DMS153 treated with DMSO at 0.1 percent for 48 hours (cell line): ENCODE measurements at regions not wholly inside any gene's neighbourhood (a gene's known extent, or its start where the extent isn't known, plus 50 kb on each side); places are given as distances from the start of the nearest gene placed in this dataset.
"Not testable (repeated sequence)": the region's sequence is repeated elsewhere in the genome, so short reads cannot be mapped to it uniquely, and the experiment has no call there.

Experiments
- DNase-seq: peaks from one replicate; lab custom pipeline; 2025; ENCODE audit not compliant: unreplicated experiment; lab: John Stamatoyannopoulos, UW

- DNase-seq: no peak
Measured at GRCh38 chr10:65701168-65701776, 1224.6 kb upstream of the LRRTM3 start.

- DNase-seq: no peak
Measured at GRCh38 chr10:65708057-65708456, 1217.8 kb upstream of the LRRTM3 start.

DNA sequence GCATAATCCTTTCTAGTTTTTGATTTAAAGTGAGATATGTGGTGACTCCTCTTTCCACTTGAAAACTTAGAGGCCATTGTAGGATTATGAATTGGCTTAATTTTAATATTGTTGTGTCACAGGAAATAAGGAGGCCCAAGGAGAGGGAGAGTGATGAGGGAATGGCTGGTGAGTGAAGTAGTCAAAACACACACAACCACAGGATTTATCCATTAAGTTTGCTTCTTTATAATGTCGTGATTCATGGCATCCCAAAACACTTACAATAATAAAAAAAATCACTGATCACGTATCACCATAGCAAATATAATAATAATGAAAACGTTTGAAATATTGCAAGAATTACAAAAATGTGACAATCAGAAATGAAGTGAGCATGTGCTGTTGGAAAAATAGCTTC, 1215.5 kb upstream of the LRRTM3 start:
- DNase-seq: no peak

GRCh38 chr10:65719790-65720189, 1206.0 kb upstream of the LRRTM3 start:
- DNase-seq: no peak

DNA sequence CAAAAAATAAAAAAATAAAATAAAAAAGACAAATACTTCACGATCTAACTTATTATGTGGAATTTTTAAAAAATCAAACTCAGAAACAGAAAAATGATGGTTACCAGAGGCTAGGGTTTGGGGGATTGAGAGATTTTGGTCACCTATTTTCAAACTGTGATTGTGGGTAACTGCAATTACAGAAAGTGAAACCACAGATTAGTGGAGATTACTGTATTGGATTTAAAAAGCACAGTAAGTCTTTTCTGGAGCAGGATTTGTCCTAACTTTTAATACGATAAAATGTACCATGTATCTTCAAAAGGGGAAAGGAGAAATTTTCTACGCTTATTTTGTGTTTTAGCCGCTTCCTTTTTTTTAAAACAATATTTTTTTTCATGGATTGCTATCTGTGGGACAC, 1204.9 kb upstream of the LRRTM3 start:
- no peak for DNase-seq

GRCh38 chr10:65723525-65723924, 1202.3 kb upstream of the LRRTM3 start:
- no peak for DNase-seq

GRCh38 chr10:65735382-65735781, 1190.5 kb upstream of the LRRTM3 start:
- DNase-seq: no peak

DNA sequence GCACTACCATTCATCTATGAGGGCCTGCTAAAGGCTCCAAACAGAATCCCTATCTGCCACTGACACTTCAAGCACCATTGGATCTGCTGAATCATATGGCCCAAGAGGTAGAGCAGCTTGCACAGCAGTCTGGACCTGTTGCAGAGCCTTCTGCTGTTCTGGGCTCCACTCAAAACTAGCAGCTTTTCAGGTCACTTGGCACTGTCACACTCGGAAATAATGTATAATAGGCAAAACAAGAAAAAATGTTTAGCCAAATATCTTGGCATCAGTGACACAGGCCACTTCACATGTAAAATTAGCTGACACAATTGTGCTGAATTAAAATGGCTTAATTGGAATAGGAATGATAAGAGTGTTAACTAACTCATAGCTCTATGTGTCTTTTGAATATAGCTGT, 1182.9 kb upstream of the LRRTM3 start:
- DNase-seq: no peak

GRCh38 chr10:65751218-65751617, 1174.6 kb upstream of the LRRTM3 start:
- DNase-seq: no peak

GRCh38 chr10:65751896-65752295, 1173.9 kb upstream of the LRRTM3 start:
- DNase-seq: no peak

DNA sequence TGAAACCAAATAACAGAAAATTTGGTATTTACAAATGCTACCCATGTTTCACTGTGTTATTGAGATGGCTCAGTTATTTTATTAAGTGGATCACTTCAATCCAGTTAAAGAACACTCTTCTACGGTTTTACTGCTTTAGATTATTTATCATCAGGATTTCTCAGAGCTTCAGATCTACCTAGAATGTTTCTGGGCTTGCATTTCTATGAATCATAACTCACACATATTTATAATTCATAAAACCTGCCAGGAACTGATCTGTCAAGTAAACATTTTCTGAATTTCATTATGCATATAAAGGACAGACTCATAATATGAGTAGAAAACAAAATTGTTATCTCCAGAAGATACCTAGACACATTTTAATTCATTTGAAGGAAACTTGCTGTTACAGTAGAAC, 1172.3 kb upstream of the LRRTM3 start:
- no peak for DNase-seq

DNA sequence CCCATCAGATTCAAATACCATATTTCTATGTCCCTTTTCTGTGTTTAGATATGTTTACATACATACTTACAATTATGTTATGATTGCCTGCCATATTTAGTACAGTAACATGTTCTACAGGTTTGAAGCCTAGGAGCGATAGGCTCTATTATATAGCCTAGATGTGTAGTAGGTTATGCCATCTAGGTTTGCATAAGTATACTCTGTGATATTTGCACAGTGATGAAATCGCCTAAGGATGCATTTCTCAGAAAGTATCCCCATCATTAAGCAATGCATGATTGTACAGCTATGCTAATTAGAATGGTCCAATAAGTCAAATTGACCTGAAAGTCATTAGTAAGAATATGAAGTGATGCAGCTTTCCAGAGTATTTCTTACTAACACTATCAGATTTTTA, 1171.7 kb upstream of the LRRTM3 start:
- no peak for DNase-seq

- no peak for DNase-seq
Measured at GRCh38 chr10:65762311-65762710, 1163.5 kb upstream of the LRRTM3 start.

DNA sequence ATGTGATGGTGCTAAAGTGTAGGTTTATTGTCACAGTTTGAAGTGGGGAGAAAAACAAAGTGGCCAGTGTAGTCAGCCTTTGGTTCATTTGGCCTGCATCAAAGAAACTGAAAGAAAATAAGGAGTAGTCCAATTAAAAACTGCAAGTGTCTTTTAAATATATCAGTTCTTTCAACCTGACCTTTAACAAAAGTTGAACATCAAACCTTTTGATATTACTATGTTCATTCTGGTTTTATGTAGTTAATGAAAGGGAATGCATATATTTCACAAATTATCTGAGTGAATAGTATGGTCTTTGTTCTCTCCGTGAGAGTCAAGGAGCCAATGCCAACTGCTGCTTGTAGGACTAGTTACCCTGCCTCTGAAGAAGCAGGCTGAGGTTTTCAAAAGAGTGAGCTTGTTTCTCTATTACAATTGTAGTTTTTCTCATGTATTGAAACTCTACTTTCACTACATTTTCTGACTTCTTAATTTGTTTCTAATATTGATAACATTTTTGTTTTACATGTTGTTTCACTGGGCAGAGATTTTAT, 1160.8 kb upstream of the LRRTM3 start:
- DNase-seq: no peak

DNA sequence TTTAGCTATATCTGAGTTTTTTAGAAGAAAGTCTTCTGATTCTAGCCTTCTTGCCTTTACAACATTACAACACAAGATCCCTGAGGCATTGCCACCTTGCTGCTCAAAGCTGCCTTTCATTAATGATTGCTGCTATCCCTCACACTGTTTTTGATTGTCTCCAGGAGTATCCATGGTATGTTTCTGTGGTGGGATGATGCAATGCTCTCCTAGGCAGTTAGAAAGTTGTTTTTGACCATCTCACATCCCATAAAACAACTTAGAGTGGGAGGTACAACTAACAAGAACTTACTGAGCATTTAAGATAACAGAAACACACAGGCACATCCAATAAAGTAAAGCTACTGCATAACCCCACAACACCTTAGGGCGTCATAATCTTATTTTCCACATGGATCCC, 1156.0 kb upstream of the LRRTM3 start:
- DNase-seq: no peak

DNA sequence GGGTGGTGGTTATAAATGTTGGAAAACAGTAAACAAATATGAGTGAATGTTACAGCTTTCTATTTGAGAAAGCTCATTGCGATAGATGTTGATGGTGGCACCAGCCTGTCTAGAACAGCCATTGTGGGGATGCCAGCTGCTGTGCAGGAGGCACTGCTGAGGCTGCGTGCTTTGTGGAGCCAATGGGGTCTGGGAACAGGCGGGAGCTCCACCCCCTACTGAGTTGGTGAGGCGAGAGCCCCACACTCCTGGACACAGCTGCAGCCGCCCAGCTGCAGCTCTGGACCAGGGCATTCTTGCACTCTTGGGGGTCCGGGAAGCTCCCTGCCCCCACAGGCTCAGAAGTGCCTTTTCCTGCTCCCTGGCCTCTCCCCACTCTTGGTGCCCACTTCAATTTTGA, 1147.1 kb upstream of the LRRTM3 start:
- no peak for DNase-seq

DNA sequence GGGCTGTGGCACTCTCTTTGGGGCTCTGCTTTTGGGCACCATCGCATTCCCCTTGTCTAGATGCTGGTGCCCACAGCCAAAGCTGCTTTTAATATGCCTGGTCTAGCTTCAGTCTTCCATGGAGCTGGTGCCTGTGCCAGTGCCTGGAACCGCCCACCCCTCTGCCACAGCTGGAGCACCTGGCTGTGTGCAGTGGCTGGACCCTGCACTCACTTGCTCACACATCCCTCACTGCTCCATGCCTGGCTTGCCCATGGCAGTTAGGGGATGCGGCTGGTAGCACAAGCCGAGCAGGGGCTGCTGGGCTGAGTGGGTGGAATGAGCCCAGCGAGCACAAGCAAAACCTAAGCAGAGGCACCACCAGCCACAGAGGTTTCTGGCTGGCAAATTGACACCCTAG, 1145.9 kb upstream of the LRRTM3 start:
- DNase-seq: no peak

DNA sequence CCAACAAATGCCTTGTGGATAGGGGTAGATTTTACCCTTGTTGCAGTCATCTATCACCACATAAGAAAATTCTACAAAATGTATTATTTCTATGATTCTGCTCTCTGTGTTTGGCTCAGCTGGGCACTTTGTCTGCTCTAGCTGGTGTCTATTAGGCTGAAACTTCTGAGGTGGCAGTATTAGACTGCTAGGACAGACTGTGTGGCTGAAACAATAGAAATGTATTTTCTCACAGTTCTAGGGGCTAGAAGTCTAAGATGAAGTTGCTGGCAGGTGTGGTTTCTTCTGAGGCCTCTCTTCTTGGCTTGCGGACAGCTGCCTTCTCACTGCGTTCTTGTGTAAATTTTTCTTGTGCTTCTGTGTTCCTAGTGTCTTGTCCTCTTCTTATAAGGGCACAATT, 1139.6 kb upstream of the LRRTM3 start:
- no peak for DNase-seq

DNA sequence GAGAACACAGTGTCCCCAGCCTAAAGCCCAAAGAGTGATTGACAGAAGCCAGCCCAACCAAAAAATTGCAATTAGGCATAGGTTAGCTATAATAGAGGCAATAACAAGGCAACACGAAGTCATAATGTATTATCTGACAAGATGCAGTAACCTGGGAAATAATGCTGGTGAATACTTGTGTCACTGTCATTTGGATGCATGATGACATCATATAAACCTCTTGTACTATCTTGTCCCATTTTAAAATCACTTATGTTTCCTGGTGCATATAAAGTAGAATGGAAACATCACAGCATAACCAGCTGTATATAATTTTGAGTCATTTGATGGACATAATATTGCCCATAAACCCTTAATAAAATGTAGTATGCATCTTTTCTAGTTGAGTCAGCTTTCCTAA, 1138.3 kb upstream of the LRRTM3 start:
- no peak for DNase-seq

DNA sequence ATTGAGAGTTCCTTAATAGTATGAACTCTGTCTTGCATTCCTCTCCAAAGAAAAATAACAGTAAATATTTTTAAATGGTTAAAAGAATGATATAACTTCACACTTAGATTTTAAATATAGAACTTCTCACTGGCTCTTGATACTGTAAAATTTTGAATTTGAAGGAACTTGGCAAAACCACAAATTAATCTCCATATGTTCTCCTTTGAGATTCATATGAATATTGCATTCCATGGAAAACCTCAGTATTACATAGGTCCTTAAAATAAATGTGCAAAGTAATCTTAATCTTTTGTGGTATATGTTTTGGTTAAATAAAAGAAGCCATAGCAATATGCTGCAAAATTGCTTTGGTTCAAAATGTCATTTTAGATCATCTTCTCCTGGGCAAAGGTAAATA, 1137.6 kb upstream of the LRRTM3 start:
- no peak for DNase-seq

DNA sequence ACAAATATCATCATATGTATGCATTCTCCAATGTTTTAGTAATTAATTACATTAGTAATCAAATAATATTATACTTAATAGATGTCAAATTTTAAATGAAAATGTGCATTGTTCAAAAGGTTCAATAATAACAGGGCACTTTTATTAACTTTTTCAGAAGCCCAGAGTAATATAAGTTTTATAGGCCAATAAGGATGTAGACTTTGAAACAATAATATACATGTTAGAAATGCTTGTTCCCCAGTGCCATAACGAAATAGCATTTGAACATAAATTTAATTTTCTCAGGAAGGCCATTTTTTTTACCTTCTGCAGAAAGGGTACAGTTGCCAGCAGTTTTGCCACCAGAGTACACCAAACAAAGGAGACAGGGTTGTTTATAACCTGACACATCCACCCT, 1133.9 kb upstream of the LRRTM3 start:
- DNase-seq: no peak

GRCh38 chr10:65793738-65794425, 1132.0 kb upstream of the LRRTM3 start:
- no peak for DNase-seq

DNA sequence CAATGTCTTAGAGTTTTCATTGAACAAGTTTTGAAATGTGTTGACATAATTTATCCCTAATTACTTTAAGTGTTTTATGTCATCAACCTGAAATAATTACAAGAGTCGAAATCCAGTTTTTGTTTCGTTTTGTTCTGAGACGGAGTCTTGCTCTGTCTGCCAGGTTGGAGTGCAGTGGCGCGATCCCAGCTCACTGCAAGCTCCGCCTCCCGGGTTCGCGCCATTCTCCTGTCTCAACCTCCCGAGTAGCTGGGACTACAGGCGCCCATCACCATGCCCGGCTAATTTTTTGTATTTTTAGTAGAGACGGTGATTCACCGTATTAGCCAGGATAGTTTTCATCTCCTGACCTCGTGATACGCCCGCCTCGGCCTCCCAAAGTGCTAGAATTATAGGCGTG, 1131.0 kb upstream of the LRRTM3 start:
- not testable (repeated sequence) for DNase-seq
